RWPE2 (cell line): ENCODE measurements at regions not wholly inside any gene's neighbourhood (a gene's known extent, or its start where the extent isn't known, plus 50 kb on each side); places are given as distances from the start of the nearest gene placed in this dataset.
"Not testable (repeated sequence)": the region's sequence is repeated elsewhere in the genome, so short reads cannot be mapped to it uniquely, and the experiment has no call there.

Source experiments
- ATAC-seq: fragments of 200-7000 bp; cut with Tn5 transposase; 3 replicates; pipeline ENCODE4 v1.9.1; 2021; ENCODE audit warnings: low read depth
- DNase-seq: peaks from one replicate; pipeline ENCODE4 v3.0.0-alpha.2; 2020; ENCODE audit warnings: low spot score
- H3K27ac ChIP-seq: fragments of 450-650 bp; 2 replicates; pipeline ENCODE4 v1.5.1; 2017; ENCODE audit warnings: mild to moderate bottlenecking; ENCODE audit not compliant: poor library complexity, severe bottlenecking
- H3K27me3 ChIP-seq: fragments of 250-450 bp; sonication (Bioruptor Pico); 2 replicates; pipeline ENCODE4 v1.5.1; 2021; ENCODE audit warnings: mild to moderate bottlenecking, moderate library complexity; ENCODE audit not compliant: insufficient read depth, poor library complexity, severe bottlenecking
- H3K36me3 ChIP-seq: fragments of 250-450 bp; sonication (Bioruptor Pico); 2 replicates; pipeline ENCODE4 v1.5.1; 2020; ENCODE audit warnings: low read depth, mild to moderate bottlenecking, moderate library complexity
- H3K4me1 ChIP-seq: fragments of 250-450 bp; sonication (Bioruptor Pico); 2 replicates; pipeline ENCODE4 v1.5.1; 2021; ENCODE audit warnings: mild to moderate bottlenecking, moderate library complexity; ENCODE audit not compliant: insufficient read depth, poor library complexity, severe bottlenecking
- H3K4me3 ChIP-seq: fragments of 250-450 bp; sonication (Bioruptor Pico); 2 replicates; pipeline ENCODE4 v1.5.1; 2021; ENCODE audit warnings: mild to moderate bottlenecking, moderate library complexity; ENCODE audit not compliant: severe bottlenecking
- H3K9me3 ChIP-seq: fragments of 250-450 bp; sonication (Bioruptor Pico); 2 replicates; pipeline ENCODE4 v1.5.1; 2021; ENCODE audit warnings: mild to moderate bottlenecking, moderate library complexity; ENCODE audit not compliant: severe bottlenecking
- TF ChIP-seq, protein P1 (sequence below): fragments of 450-650 bp; IDR thresholded peaks from one replicate; pipeline ENCODE4 v1.5.1; 2017; ENCODE audit warnings: mild to moderate bottlenecking, moderate library complexity; ENCODE audit not compliant: poor library complexity, severe bottlenecking

DNA sequence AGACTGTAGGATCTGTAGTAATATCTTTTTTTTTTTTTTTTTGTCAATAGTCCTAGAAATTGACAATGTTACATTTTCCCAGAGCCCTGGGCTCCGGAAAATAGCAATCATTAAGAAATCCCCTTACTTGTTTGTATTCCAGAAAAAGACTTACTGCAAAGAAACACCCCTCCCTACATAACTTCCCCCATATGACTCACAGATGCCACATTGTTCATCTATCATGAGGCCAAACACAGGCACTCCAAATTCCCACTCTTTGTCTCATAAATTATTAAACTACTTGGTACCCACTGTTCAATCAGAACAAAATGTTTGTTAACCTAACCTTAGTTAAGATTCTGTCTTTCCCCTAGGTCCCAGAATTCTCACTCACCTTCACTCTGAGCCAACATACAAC lies 53.5 kb downstream of the TEX51 start:
- TF ChIP-seq, protein P1, sequence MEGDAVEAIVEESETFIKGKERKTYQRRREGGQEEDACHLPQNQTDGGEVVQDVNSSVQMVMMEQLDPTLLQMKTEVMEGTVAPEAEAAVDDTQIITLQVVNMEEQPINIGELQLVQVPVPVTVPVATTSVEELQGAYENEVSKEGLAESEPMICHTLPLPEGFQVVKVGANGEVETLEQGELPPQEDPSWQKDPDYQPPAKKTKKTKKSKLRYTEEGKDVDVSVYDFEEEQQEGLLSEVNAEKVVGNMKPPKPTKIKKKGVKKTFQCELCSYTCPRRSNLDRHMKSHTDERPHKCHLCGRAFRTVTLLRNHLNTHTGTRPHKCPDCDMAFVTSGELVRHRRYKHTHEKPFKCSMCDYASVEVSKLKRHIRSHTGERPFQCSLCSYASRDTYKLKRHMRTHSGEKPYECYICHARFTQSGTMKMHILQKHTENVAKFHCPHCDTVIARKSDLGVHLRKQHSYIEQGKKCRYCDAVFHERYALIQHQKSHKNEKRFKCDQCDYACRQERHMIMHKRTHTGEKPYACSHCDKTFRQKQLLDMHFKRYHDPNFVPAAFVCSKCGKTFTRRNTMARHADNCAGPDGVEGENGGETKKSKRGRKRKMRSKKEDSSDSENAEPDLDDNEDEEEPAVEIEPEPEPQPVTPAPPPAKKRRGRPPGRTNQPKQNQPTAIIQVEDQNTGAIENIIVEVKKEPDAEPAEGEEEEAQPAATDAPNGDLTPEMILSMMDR: no peak
- H3K36me3 ChIP-seq: no peaks in the 10 kb centered on the region
- H3K27me3 ChIP-seq: peaks cover 28% of the 10 kb centered on the region
- DNase-seq (no peak), ATAC-seq (no peak)
- no peak overlapping the region for H3K27ac ChIP-seq
- H3K4me3 ChIP-seq: no peak overlapping the region
- H3K9me3 ChIP-seq: no peaks in the 10 kb centered on the region
- H3K4me1 ChIP-seq: no peaks in the 10 kb centered on the region

DNA sequence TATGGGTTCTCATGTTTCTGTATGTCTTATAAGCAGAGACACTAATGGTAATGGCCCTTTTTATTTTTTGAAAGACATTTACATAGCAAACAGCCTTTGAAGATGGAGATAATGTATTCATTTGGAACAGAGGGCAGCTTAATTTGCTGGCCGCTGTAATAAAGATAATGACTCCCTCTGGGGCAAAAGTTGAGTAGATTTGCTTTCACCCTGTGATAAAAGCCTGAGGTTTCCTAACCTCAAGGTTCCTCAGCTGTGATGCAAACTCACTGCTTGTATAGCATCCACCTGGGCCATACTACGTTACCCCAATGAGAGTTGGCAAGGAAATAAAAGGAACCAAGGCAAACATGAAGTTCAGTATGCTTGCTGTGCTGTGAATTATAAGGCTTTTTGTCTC lies 54.8 kb downstream of the TEX51 start:
- peaks cover 29% of the 10 kb centered on the region for H3K27me3 ChIP-seq
- no peaks in the 10 kb centered on the region for H3K36me3 ChIP-seq
- DNase-seq (no peak), ATAC-seq (no peak)
- no peaks in the 10 kb centered on the region for H3K9me3 ChIP-seq
- TF ChIP-seq, protein P1: no peak
- H3K4me1 ChIP-seq: no peaks in the 10 kb centered on the region
- H3K27ac ChIP-seq: no peak overlapping the region
- no peak overlapping the region for H3K4me3 ChIP-seq

- DNase-seq (no peak), ATAC-seq (no peak)
- TF ChIP-seq, protein P1: no peak
- no peaks in the 10 kb centered on the region for H3K4me1 ChIP-seq
- no peak overlapping the region for H3K4me3 ChIP-seq
- H3K36me3 ChIP-seq: no peaks in the 10 kb centered on the region
- no peak overlapping the region for H3K27ac ChIP-seq
- no peaks in the 10 kb centered on the region for H3K9me3 ChIP-seq
- H3K27me3 ChIP-seq: peaks cover 29% of the 10 kb centered on the region
These were observed 56.1 kb downstream of the TEX51 start for GRCh38 chr2:126954831-126955230.

- H3K27me3 ChIP-seq: peaks cover 29% of the 10 kb centered on the region
- not testable (repeated sequence) for H3K4me1 ChIP-seq, ATAC-seq, H3K4me3 ChIP-seq, H3K36me3 ChIP-seq, H3K9me3 ChIP-seq, H3K27ac ChIP-seq, DNase-seq
These were observed 58.1 kb downstream of the TEX51 start for GRCh38 chr2:126956773-126957172.

DNA sequence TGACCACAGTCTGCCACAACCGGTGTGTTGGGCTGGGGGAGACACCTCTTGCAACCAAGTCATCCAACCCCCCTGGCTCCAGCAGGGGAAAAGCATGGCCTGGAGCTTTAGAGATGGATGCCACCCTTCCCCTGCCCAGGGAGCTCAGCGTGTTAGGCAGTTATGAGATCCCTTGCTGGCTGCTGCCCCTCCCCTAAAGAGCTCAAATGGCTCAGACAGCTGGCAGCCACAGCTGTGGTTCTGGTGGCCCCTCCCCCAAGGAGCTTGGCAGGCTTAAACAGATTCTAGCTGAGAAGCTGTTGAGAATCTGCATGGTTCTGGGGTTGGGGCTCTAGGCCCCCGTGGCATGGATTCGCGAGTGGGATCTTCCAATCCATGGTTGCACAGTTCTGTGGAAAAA lies 64.7 kb downstream of the TEX51 start:
- no peaks in the 10 kb centered on the region for H3K9me3 ChIP-seq
- H3K27me3 ChIP-seq: no peaks in the 10 kb centered on the region
- no peaks in the 10 kb centered on the region for H3K4me1 ChIP-seq
- no peak overlapping the region for H3K4me3 ChIP-seq
- no peak overlapping the region for H3K27ac ChIP-seq
- DNase-seq (no peak), ATAC-seq (no peak)
- TF ChIP-seq, protein P1: no peak
- H3K36me3 ChIP-seq: no peaks in the 10 kb centered on the region

DNA sequence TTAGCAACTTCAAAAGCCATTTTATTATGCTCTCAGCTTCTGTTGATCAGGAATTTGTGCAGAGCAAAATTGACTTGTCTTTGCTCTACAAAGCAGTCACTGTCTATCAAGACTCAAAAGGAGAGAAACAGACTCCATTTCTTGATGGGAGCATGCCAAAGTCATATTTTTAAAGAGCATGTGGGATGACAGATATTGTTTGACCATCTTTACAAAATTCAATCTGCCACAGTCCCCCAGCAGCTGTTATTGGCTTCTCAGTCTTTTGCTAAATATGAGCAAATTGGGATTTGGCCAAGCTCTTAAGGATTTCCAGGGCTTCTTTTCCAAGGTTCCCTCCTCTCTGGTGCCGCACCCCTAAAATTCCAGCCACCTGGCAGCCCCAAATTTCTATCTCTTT lies 67.9 kb downstream of the TEX51 start:
- TF ChIP-seq, protein P1: no peak
- H3K36me3 ChIP-seq: no peaks in the 10 kb centered on the region
- DNase-seq (no peak), ATAC-seq (no peak)
- H3K4me1 ChIP-seq: no peaks in the 10 kb centered on the region
- H3K4me3 ChIP-seq: no peak overlapping the region
- no peaks in the 10 kb centered on the region for H3K9me3 ChIP-seq
- H3K27ac ChIP-seq: no peak overlapping the region
- H3K27me3 ChIP-seq: peaks cover 3% of the 10 kb centered on the region
